HL-60/S4 treated with phorbol 12-myristate 13-acetate at 8.2 ng/mL for 4 days and 3 days (cell line): ENCODE measurements at regions not wholly inside any gene's neighbourhood (a gene's known extent, or its start where the extent isn't known, plus 50 kb on each side); places are given as distances from the start of the nearest gene placed in this dataset.

Experiments
- in situ Hi-C: fragments of 300-500 bp; cut with MboI; formaldehyde crosslinking; loops from 2 replicates; pipeline ENCODE4 v1.15.0; 2022; ENCODE audit warnings: low sequenced_read_pairs

DNA sequence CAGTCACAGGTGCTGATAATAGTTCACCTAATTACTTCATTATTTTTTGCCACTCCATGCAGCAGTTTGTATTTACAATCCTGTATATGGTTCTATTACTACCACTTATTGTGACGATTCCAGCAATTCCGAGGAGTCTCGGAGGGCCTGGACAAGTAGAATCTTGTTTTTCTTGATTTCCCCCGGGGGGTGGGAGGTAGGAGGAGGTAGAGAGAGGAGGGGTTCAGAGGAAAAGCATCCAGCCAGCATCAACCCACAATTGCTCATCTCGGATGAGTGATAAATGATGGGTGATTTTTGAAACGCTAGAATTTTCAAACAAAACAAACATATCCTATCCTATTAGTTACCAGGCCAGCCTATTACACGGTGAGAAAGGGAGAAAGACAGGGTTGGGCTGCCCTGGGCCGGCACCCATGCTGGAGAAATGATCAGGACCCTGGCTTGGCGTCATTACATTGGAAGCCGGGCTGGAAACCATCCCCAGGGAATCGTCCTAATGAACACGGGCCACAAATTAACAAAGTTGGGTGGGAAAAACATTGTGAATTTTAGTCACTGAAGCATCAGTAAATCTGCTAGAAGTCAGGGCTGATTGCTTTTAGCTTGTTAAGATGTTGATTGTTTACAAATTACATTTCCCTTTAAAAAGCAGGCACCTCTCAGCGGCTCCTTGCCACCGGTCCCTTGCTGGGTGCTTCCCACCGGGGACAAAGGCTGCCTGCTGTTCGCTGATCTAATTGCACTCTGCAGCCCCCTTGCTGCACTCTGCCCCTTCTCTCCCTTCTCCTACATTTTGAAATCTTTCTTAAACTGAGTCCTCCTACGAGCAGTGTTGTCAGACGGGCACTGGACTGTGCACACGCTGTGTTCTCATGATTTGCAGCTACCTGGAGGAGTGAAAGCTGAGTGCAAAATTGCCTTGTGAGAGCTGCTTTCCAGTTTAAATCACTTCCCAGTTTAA is 95.5 kb downstream of the FAM204A start:
- in situ Hi-C loops: loop anchor here (10.0 to 25.0 kb wide), 2 partner anchors 752 to 1034 kb away; no protein-coding TSS in a partner anchor

DNA sequence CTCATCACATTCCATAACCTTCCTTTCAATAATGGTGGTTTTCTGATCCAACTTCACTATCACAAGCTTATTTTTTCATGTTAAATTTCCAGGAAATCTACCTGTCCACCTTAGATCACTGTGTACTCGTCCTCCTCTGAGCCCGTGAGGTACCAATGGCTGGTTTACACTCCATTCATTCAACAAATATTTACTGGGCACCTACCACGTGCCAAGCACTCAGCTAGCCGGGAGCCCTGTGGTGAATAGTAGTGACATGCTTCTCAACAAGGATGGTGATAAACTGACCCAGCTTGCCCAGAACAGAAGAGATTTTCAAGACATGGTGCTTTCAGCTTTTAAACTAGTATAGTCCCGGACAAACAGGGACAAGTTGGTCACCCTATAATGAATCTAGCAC is 98.2 kb downstream of the FAM204A start:
- in situ Hi-C loops: loop anchor here (10.0 to 25.0 kb wide), 2 partner anchors 749 to 1032 kb away; no protein-coding TSS in a partner anchor

DNA sequence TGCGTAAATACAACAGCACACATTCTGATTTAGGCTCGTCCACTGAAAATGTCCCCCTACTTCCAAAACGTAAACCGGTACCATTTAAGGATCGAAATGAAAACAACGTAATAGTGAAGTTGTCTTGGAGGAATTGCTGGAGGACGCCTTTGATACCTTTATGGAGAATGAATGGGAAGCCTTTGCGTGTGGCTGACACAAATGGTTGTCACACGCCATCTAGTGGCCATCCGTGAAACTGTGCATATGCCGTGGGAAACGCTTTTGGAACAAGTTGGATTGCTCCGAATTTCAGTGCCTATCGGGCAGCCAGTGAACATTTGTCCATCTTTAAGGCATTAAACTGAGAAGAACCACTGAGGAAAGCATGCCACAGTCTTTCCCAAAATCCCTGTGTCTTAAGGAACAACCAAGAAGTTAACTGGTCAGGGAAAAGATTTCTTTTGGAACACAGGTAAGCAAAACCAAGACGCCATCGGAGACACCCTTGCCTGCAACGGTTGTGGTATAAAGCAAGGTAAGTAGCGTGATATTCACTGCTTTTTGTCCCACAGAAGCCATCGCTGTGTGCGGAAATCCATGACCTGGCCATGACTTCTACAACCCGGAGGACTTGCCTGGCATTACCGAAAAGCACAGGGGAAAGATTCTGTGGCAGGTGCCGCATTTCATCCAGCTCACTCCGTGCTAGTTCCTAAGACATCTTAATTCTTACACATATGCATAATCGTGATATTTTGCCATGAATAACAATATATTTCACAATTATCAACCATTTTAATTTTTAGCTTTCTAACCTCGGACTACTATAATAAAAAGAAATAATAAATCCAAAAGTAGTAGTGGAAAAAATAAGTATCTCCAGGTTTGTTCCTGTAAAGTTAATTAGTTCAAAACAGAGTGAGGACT is 100.6 kb downstream of the FAM204A start:
- in situ Hi-C loops: loop anchor here (10.0 to 25.0 kb wide), 2 partner anchors 747 to 1029 kb away; no protein-coding TSS in a partner anchor

GRCh38 chr10:118239236-118239630 is 102.9 kb downstream of the FAM204A start:
- in situ Hi-C loops: loop anchor here (25.0 kb wide), 1 partner anchor 1027 kb away; no protein-coding TSS in a partner anchor

GRCh38 chr10:118238573-118239235 is 103.4 kb downstream of the FAM204A start:
- in situ Hi-C loops: loop anchor here (25.0 kb wide), 1 partner anchor 1026 kb away; no protein-coding TSS in a partner anchor

- in situ Hi-C loops: loop anchor here (25.0 kb wide), 1 partner anchor 1026 kb away; no protein-coding TSS in a partner anchor
Observed at GRCh38 chr10:118237930-118238329, 104.2 kb downstream of the FAM204A start.

DNA sequence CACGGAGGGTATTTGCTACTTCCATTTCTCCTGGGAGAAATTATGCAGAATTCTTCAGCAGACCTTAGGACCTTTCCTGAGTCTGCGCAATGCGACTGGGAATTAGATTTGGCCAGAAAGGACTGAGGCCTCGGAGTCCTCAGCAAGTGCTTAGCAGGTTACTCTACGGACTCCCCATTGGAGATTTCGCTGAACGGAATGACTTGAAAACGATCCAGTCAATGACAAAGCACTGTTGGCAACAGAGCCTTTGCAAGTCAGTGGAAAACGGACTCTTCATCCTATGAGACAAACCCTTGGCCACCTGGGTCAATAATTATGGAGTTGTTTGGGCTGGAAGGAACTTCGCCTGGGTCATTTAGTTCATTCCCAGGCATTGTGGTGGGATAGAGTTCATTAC is 107.4 kb downstream of the FAM204A start:
- in situ Hi-C loops: loop anchor here (25.0 kb wide), 1 partner anchor 1022 kb away; no protein-coding TSS in a partner anchor

DNA sequence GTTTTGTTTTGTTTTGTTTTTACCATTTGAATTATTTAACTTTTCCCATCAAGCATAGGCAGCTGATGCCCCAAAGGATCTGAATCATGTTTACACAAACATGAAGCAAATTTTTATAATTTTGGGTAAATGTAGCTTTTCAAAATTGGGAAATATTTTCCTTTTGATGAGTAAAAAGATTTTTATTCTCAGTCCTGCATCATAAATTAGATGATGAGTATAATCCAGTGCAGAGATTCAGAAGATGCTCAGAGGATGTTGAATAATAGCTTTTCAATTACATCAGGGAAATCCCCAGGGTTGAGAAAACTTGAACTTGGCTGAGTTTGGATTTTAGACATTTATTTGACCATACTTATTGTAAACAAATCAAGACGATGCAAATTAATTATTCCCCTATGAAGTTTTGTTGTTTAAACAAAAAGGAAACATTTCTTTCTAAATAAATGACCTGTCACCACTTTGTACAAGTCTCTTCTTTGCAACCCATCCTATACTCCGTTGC is 121.7 kb downstream of the FAM204A start:
- in situ Hi-C loops: no loop called here

DNA sequence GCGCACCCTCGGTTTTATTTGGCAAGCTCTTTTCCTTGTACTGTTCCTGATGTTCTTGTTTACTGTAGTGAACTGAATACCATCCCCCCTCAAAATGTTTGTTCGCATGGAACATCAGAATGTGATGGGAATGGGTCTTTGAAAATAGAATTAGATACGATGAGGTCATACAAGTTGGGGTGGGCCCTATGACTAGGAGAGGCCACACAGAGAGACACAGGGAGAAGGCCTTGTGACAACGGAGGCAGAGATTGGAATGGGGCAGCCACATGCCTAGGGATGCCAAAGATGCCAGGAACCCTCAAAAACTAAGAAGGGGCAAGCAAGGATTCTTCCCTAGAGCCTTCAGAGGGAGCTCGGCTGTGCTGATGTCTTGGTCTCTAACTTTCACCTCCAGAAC is 123.6 kb downstream of the FAM204A start:
- in situ Hi-C loops: no loop called here

GRCh38 chr10:118216571-118217170 is 125.5 kb downstream of the FAM204A start:
- in situ Hi-C loops: no loop called here

DNA sequence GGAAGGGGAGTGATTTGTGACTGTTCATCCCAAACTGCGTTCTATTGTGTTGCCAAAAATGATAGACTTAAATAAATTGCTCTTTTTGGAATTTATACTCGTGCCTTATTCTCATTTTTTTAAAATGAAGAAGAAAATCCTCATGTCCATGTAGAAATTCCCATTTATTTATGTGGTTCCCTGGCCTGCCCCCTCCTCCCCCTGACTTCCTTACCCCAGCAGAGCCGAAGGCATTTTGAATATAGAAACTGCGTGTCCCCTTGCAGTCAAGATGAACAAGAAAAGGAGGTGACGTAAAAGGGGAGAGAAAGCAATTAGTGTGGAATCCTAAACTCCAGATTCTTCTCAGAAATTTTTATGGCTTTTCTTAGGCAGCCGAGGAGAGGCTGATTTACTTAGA is 126.1 kb downstream of the FAM204A start:
- in situ Hi-C loops: no loop called here

DNA sequence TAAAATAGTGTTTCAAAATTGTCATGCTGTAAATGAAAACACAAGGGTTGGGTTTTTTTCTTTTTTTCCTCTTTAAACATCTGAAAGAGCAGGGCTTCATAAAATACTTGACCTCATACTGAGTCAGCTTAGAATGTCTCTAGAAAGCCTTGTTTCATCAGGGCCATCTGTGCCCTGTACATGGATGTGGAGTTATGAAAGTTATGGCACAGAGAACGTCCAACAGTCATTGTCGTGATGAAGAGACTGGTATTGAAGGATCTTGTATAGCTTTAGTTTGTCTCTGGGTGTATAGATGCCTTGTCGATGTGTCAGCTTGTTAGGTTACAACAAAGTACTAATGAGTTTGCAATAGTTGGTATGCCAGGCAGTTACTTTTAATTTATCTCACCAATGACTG is 127.3 kb downstream of the FAM204A start:
- in situ Hi-C loops: no loop called here

- in situ Hi-C loops: no loop called here
Observed at GRCh38 chr10:118213436-118213835, 128.7 kb downstream of the FAM204A start.

GRCh38 chr10:118210276-118210675 is 131.8 kb downstream of the FAM204A start:
- in situ Hi-C loops: no loop called here

- in situ Hi-C loops: no loop called here
Observed at GRCh38 chr10:118209215-118209614, 132.9 kb downstream of the FAM204A start.

- in situ Hi-C loops: no loop called here
Observed at GRCh38 chr10:118207470-118208007, 134.6 kb downstream of the FAM204A start.

GRCh38 chr10:118204292-118204943 is 137.7 kb downstream of the FAM204A start:
- in situ Hi-C loops: no loop called here

GRCh38 chr10:118203461-118203860 is 138.7 kb downstream of the FAM204A start:
- in situ Hi-C loops: no loop called here

DNA sequence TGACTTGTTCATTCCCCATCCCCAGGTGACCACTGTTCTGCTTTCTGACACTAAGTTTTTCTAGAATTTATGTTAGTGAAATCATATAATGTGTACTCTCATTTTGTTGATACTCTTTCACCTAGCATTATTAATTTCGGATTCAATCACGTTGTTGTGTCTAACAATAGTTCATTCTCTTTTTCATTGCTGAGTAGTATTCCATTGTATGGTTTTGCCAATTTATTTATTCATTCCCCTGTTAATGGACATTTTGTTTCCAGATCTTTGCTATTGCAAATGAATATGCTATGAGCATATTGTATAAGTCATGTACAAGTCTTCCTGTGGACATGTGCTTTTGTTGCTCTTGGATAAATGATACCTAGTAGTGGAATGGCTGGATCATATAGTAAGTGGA is 146.4 kb downstream of the FAM204A start:
- in situ Hi-C loops: no loop called here
